ENCODE measurements at regions not wholly inside any gene's neighbourhood (a gene's known extent, or its start where the extent isn't known, plus 50 kb on each side); places are given as distances from the start of the nearest gene placed in this dataset.

GRCh38 chr7:130974794-130975193 is 240.8 kb upstream of the KLF14 start:
- TF ChIP-seq CTCF (IDR thresholded peaks at IDR 0.05), result no peak
- TF ChIP-seq POLR2AphosphoS5 (IDR thresholded peaks at IDR 0.05), result no peak
- TF ChIP-seq EP300 (IDR thresholded peaks at IDR 0.05), result no peak
- no peak for TF ChIP-seq POLR2A (IDR thresholded peaks at IDR 0.05)
- Histone ChIP-seq H3K9me3 (peaks cover 0 to 1% (median 0%) of the 10 kb centered on the region in 4 donors), H3K4me3 (no peak overlapping the region), H3K27ac (no peak overlapping the region), H3K27me3 (no peaks in the 10 kb centered on the region), H3K36me3 (peaks cover 0 to 24% (median 0%) of the 10 kb centered on the region in 4 donors), H3K4me1 (peaks cover 0 to 26% (median 15%) of the 10 kb centered on the region in 4 donors)
- intact Hi-C loops (cut with DNase I), result no loop called here
- no peak for DNase-seq
- WGBS, 2 donors, result 98 to 99% methylated on average over 2 of the region's 2 CpGs

- intact Hi-C loops (cut with DNase I), result no loop called here
- Histone ChIP-seq H3K27me3 (no peaks in the 10 kb centered on the region), H3K9me3 (peaks cover 0 to 1% (median 0%) of the 10 kb centered on the region in 4 donors), H3K27ac (no peak overlapping the region), H3K4me1 (peaks cover 0 to 16% (median 7%) of the 10 kb centered on the region in 4 donors), H3K36me3 (peaks cover 0 to 24% (median 0%) of the 10 kb centered on the region in 4 donors), H3K4me3 (no peak overlapping the region)
- WGBS, 2 donors, result 91 to 94% methylated on average over 5 of the region's 5 CpGs
- DNase-seq, result no peak
- TF ChIP-seq EP300 (IDR thresholded peaks at IDR 0.05), result no peak
- no peak for TF ChIP-seq CTCF (IDR thresholded peaks at IDR 0.05)
- no peak for TF ChIP-seq POLR2A (IDR thresholded peaks at IDR 0.05)
- no peak for TF ChIP-seq POLR2AphosphoS5 (IDR thresholded peaks at IDR 0.05)
These were observed 241.7 kb upstream of the KLF14 start for GRCh38 chr7:130975731-130976130.

- Histone ChIP-seq H3K27ac (peak overlapping the region in 1 of 4 donors; percentile 21), H3K27me3 (no peaks in the 10 kb centered on the region), H3K36me3 (peaks cover 0 to 21% (median 7%) of the 10 kb centered on the region in 4 donors), H3K4me1 (peaks cover 0 to 45% (median 38%) of the 10 kb centered on the region in 4 donors), H3K9me3 (no peaks in the 10 kb centered on the region), H3K4me3 (no peak overlapping the region)
- TF ChIP-seq EP300 (IDR thresholded peaks at IDR 0.05) (no peak), CTCF (IDR thresholded peaks at IDR 0.05) (peak; percentile 26 to 53 (median 42))
- no peak for DNase-seq
- intact Hi-C loops (cut with DNase I), result no loop called here
- 23 to 27% methylated on average over 3 of the region's 3 CpGs for WGBS, 2 donors
These were observed 248.2 kb upstream of the KLF14 start for GRCh38 chr7:130982160-130982638.

- no peak for TF ChIP-seq EP300 (IDR thresholded peaks at IDR 0.05)
- no peak for TF ChIP-seq CTCF (IDR thresholded peaks at IDR 0.05)
- TF ChIP-seq POLR2AphosphoS5 (IDR thresholded peaks at IDR 0.05), result no peak
- TF ChIP-seq POLR2A (IDR thresholded peaks at IDR 0.05), result no peak
- DNase-seq, result no peak
- H3K27ac ChIP-seq, result peak overlapping the region in 1 of 4 donors; percentile 21
- H3K4me1 ChIP-seq, result peaks cover 0 to 49% (median 41%) of the 10 kb centered on the region in 4 donors
- H3K4me3 ChIP-seq, result no peak overlapping the region
- H3K9me3 ChIP-seq, result no peaks in the 10 kb centered on the region
- H3K36me3 ChIP-seq, result peaks cover 0 to 17% (median 7%) of the 10 kb centered on the region in 4 donors
- intact Hi-C loops (cut with DNase I), result no loop called here
- no peaks in the 10 kb centered on the region for H3K27me3 ChIP-seq
- WGBS, 2 donors, result 38 to 50% methylated on average over 3 of the region's 3 CpGs
These were observed 248.6 kb upstream of the KLF14 start for GRCh38 chr7:130982651-130983050.

- peaks cover 0 to 17% (median 7%) of the 10 kb centered on the region in 4 donors for H3K36me3 ChIP-seq
- H3K27ac ChIP-seq, result peak overlapping the region in 2 of 4 donors; percentile 46 to 65
- no peaks in the 10 kb centered on the region for H3K9me3 ChIP-seq
- no peaks in the 10 kb centered on the region for H3K27me3 ChIP-seq
- H3K4me3 ChIP-seq, result no peak overlapping the region
- no peak for DNase-seq
- 64 to 82% methylated on average over 4 of the region's 4 CpGs for WGBS, 2 donors
- H3K4me1 ChIP-seq, result peaks cover 0 to 72% (median 62%) of the 10 kb centered on the region in 4 donors
- TF ChIP-seq CTCF (IDR thresholded peaks at IDR 0.05) (no peak), POLR2AphosphoS5 (IDR thresholded peaks at IDR 0.05) (no peak), EP300 (IDR thresholded peaks at IDR 0.05) (no peak), POLR2A (IDR thresholded peaks at IDR 0.05) (no peak)
- intact Hi-C loops (cut with DNase I), result no loop called here
These were observed 251.4 kb upstream of the KLF14 start for GRCh38 chr7:130985361-130985760.

Measured in sigmoid colon (tissue), 6 donors.